ENCODE measurements at regions not wholly inside any gene's neighbourhood (a gene's known extent, or its start where the extent isn't known, plus 50 kb on each side); places are given as distances from the start of the nearest gene placed in this dataset.
A peak's percentile ranks its signal among the peaks of the same experiment; 100 is the strongest.
"Not testable (repeated sequence)": the region's sequence is repeated elsewhere in the genome, so short reads cannot be mapped to it uniquely, and the experiment has no call there.

DNA sequence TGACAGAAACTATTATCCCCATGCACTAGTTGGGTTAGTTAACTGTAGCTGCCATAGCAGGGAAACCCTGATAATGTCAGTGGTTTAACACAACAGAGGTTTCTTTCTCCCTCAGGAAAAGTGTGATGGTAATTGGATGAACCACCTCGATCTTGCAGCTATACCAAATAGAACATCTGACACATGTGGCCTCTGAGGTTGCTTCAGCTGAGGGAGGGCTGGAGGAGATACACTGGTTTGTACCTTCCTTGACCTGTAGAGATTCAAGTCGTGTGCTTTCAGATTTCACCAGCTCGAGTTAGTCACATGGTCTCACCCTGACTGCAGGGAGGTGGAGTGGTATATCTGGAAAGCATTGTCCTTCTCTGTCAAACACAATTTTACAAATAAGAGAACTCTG lies 147.2 kb upstream of the SFRP2 start:
- DNase-seq (ENCODE audit: low read depth in 3 of 3) = no peak

GRCh38 chr4:153934688-153935017 lies 145.8 kb upstream of the SFRP2 start:
- DNase-seq (ENCODE audit: low read depth in 3 of 3) = no peak

GRCh38 chr4:153933915-153934687 lies 145.2 kb upstream of the SFRP2 start:
- DNase-seq (ENCODE audit: low read depth in 3 of 3) = no peak

GRCh38 chr4:153931804-153932203 lies 142.9 kb upstream of the SFRP2 start:
- no peak for DNase-seq (ENCODE audit: low read depth in 3 of 3)

GRCh38 chr4:153929675-153930074 lies 140.8 kb upstream of the SFRP2 start:
- DNase-seq (ENCODE audit: low read depth in 3 of 3) = no peak

- DNase-seq (ENCODE audit: low read depth in 3 of 3) = no peak
Observed at GRCh38 chr4:153927451-153927850, 138.6 kb upstream of the SFRP2 start.

DNA sequence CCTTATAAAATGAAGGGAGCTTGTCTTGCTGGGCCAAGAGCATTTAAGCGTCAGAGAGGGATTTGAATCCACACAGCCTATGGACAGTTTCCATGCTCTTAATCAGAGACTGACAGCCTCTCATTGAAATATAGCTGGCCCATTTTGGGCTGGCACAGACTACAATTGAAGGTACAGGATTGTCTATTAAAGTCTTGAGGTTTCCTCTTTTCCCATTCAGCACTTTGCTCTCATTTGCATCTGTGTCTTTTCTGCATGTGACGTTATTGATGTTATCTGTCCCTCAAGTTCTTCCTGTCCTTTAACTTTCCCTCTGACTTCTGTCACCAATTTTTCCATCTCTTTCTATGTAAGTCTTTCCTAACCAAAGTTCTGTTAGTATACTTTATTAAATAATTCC lies 133.3 kb upstream of the SFRP2 start:
- no peak for DNase-seq (ENCODE audit: low read depth in 3 of 3)

DNA sequence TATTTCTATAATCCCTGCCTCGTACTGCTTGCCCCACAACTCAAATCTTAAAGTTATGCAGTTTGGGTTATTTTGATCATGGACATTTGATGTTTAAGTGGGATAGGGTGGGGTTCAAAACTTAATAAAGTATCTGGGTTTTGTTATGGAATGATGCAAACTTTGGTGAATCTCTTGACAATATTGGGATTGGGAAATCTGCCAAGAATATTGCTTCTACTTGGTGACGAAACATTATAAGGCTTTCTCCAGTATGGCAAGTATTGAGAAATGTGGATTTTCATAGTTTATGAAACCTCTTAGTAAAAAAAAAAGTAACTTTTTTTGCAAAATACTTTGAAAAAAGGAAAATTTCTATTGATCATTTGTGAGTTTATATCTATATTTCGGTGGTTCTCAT lies 130.8 kb upstream of the SFRP2 start:
- no peak for DNase-seq (ENCODE audit: low read depth in 3 of 3)

GRCh38 chr4:153916273-153916755 lies 127.4 kb upstream of the SFRP2 start:
- peak; percentile 10 to 38 (median 19) for DNase-seq (ENCODE audit: low read depth in 3 of 3)

GRCh38 chr4:153912301-153912700 lies 123.4 kb upstream of the SFRP2 start:
- DNase-seq (ENCODE audit: low read depth in 3 of 3) = no peak

- no peak for DNase-seq (ENCODE audit: low read depth in 3 of 3)
Observed at GRCh38 chr4:153909672-153910071, 120.8 kb upstream of the SFRP2 start.

GRCh38 chr4:153906231-153906630 lies 117.3 kb upstream of the SFRP2 start:
- no peak for DNase-seq (ENCODE audit: low read depth in 3 of 3)

GRCh38 chr4:153905231-153905630 lies 116.3 kb upstream of the SFRP2 start:
- DNase-seq (ENCODE audit: low read depth in 3 of 3) = no peak

DNA sequence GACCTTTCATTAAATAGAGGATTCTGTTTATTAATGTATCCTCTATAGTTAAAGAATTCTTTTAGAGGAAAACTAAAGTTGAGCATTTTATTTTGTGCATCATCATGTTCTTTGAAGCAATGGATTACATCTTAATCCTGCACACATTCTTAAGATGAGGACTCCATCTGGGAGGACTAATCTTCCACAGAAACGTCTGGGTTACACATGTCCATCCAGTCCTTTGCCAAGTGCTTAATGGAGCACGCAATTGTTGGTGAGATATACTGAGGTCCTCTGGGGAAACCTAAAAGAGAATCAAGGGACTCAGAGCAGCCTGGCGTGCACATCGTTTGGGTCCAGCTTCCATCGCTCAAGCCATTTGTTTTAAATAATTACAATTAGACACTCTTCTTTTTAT lies 115.1 kb upstream of the SFRP2 start:
- DNase-seq (ENCODE audit: low read depth in 3 of 3) = no peak

DNA sequence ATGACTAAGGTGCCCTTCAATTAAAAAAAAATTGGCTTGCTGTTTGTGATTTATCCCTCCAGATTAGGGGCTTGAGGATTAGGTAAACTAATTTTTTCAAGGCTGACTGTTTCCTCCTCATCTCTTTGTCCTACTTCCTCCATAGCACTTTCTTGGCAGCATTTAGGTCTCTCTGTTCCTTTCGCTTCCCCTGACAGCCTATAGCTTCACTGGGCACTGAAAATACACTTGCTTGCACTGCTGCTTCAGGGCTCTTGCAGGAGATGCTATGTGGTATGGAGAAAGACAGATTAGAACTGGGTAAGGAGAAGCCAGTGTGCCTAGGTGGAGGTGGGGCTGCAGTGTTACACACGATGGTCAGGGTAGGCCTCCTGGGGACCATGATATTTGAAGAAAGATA lies 112.3 kb upstream of the SFRP2 start:
- DNase-seq (ENCODE audit: low read depth in 3 of 3) = no peak

DNA sequence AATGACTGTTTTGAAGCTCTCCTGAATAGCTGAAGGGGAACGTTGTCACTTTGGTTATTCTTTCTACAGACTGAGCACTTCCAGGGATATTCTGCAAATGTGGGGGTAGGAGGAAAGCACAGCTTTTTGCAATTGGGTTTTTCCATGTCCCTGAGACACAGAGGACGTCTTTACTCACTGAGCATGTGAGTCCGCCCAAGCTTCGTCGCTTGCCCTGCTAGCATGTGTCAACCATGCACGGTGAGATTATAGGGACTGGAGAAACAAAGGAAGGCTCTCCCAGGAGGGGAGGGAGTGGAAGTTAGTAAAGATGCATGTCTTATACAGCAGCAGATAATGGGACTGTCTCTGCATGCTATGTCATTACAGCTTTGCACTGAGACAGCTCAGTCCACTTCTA lies 111.5 kb upstream of the SFRP2 start:
- DNase-seq (ENCODE audit: low read depth in 3 of 3) = no peak

DNA sequence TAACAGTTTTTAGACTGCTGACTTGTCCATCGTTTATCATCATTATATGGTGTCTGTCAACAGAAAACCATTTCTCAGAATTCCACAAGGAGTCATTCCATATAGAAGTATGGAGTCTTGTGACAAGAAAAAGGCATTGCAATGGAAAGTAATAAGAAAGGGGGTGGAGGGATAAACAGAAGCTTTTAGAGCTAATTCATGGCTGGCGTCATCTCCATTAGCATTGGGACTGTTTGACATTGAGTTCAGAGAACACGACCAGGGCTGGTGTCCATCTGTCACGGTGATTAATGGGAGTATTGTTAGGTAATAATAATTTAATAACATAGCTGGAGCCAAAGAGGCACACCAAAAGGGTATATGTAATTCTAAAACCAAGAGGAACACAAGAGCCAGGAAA lies 101.9 kb upstream of the SFRP2 start:
- no peak for DNase-seq (ENCODE audit: low read depth in 3 of 3)

- DNase-seq (ENCODE audit: low read depth in 3 of 3) = no peak
Observed at GRCh38 chr4:153887217-153887616, 98.3 kb upstream of the SFRP2 start.

DNA sequence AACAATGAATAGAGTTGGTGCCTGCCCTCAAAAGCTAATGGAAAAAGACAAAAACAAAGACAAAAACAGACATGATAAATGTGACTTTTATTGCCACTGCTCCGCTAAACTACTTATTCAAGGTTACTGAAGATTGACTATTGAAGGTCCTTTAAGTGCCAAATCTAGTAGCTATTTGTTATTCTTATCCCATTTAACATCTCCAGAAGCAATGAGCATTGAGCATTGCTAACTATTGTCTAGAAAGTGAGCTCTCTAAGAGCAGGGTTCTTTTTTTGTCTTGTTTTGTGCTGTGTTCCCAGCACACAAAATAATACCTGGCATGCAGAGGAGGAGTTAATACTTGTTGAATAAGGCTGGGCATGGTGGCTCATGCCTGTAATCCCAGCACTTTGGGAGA lies 95.4 kb upstream of the SFRP2 start:
- no peak for DNase-seq (ENCODE audit: low read depth in 3 of 3)

DNA sequence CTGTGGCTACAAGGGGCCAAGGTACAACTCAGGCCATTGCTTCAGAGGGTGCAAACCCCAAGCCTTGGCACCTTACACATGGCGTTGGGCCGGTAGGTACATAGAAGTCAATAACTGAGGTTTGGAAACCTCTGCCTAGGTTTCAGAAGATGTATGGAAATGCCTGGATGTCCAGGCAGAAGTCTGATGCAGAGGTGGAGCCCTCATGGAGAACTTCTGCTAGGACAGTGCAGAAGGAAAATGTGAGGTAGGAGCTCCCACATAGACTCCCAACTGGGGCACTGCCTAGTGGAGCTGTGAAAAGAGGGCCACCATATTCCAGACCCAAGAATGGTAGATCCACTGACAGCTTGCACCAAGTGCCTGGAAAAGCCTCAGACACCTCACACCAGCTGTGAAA lies 92.1 kb upstream of the SFRP2 start:
- DNase-seq (ENCODE audit: low read depth in 3 of 3) = no peak

- DNase-seq (ENCODE audit: low read depth in 3 of 3) = no peak
Observed at GRCh38 chr4:153877898-153878297, 89.0 kb upstream of the SFRP2 start.

DNA sequence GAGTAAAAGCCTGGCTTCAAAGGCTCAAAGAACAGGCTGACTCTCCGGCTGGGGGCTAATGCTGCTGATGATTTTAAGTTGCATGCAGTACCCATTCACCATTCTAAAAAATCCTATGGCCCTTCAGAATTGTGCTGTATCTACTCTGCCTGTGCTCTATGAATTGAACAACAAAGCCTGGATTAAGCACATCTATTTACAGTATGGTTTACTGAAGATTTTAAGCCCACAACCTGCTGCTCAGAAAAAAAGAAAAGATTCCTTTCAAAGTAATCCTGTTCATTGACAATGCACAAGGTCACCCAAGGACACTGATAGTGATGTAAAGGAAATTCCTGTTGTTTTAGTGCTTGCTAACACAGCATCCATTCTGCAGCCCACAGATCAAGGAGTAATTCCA lies 84.9 kb upstream of the SFRP2 start:
- no peak for DNase-seq (ENCODE audit: low read depth in 3 of 3)

DNA sequence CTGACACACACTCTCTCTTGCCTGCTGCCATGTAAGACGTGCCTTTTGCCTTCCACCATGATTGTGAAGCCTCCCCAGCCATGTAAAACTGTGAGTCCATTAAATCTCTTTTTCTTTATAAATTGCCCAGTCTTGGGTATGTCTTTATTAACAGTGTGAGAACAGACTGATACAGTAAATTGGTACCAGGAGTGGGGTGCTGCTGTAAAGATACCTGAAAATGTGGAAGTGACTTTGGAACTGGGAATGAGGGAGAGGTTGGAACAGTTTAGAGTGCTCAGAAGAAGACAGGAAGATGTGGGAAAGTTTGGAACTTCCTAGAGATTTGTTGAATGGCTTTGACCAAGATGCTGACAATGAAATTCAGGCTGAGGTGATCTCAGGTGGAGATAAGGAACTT lies 77.9 kb upstream of the SFRP2 start:
- DNase-seq (ENCODE audit: low read depth in 3 of 3) = not testable (repeated sequence)

GRCh38 chr4:153852501-153852900 lies 63.6 kb upstream of the SFRP2 start:
- no peak for DNase-seq (ENCODE audit: low read depth in 3 of 3)

Measured in stimulated activated CD4-positive, alpha-beta T cell treated with anti-CD3 and anti-CD28 coated beads, TNF-alpha, amount 100 ng/mL, for 48 hours (primary cell).